ENCODE measurements at regions not wholly inside any gene's neighbourhood (a gene's known extent, or its start where the extent isn't known, plus 50 kb on each side); places are given as distances from the start of the nearest gene placed in this dataset.

DNA sequence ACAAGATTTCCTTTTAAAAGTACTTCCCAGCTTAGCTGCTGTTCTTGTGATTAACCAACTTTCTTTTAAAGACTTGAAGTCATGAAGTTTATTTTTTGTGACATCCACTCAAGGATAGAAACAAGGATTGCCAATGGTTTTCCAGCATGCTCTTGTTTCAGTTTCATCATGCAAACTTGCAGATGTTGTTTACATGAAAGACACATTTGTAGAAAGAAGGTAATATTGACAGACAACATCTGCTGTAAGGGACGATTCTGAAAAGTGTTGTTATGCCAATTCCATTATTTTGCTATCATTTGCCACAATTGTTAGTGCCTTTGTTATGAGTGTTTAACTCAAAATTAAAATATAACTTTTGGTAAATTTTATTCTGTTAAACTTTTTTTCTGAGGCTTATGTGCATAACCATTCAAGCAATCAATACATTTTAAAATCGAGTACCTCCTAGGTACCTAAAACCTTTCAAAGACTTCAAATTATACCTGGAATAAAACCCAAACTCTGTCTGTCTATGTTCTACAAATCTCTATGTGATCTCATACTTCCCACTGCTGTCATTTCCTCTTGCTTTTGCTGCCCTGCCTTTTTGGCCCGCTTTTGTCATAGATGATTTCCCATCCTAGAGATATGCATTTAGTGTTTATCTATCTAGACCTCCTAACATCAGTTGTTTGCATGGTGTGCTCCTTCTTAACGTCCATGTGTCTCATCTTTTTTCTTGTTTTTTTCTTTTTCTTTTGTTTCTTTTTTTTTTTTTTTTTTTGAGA lies 630.4 kb downstream of the NR2F2 start:
- H3K79me2 ChIP-seq (ENCODE audit: insufficient read depth, low read depth, low read length) = no peaks in the 10 kb centered on the region
- no peaks in the 10 kb centered on the region for H3K9me3 ChIP-seq (ENCODE audit: low read length)
- ChIA-PET POLR2A (interaction anchor here (0.5 kb wide), 1 partner anchor 9 kb away, joined by 3 read pairs; no protein-coding TSS in a partner anchor), CTCF (ENCODE audit: unreplicated experiment) (no interaction called here)
- no TSS peak for BruUV-seq (replicated peaks)
- H3K27ac ChIP-seq (ENCODE audit: low read depth, low read length, poor library complexity, severe bottlenecking) = no peak overlapping the region
- no peaks in the 10 kb centered on the region for H3K9me2 ChIP-seq (ENCODE audit: insufficient read depth, low read length)
- H3K4me3 ChIP-seq (ENCODE audit: low read depth, low read length, poor library complexity, severe bottlenecking) = no peak overlapping the region
- no peaks in the 10 kb centered on the region for H3K4me1 ChIP-seq (ENCODE audit: insufficient read depth, low read length, poor library complexity, severe bottlenecking)
- no peak for TF ChIP-seq EZH2phosphoT487 (IDR thresholded peaks at IDR 0.05; ENCODE audit: borderline replicate concordance, low read depth, low read length)
- TF ChIP-seq, protein P1, sequence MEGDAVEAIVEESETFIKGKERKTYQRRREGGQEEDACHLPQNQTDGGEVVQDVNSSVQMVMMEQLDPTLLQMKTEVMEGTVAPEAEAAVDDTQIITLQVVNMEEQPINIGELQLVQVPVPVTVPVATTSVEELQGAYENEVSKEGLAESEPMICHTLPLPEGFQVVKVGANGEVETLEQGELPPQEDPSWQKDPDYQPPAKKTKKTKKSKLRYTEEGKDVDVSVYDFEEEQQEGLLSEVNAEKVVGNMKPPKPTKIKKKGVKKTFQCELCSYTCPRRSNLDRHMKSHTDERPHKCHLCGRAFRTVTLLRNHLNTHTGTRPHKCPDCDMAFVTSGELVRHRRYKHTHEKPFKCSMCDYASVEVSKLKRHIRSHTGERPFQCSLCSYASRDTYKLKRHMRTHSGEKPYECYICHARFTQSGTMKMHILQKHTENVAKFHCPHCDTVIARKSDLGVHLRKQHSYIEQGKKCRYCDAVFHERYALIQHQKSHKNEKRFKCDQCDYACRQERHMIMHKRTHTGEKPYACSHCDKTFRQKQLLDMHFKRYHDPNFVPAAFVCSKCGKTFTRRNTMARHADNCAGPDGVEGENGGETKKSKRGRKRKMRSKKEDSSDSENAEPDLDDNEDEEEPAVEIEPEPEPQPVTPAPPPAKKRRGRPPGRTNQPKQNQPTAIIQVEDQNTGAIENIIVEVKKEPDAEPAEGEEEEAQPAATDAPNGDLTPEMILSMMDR (conservative IDR thresholded peaks at IDR 0.05; ENCODE audit: low read length) = no peak
- DNase-seq (ENCODE audit: low spot score) = no peak
- H2AFZ ChIP-seq (ENCODE audit: low read length) = no peak overlapping the region
- no peak overlapping the region for H3K4me2 ChIP-seq (ENCODE audit: low read length)
- intact Hi-C loops (cut with micrococcal nuclease; ENCODE audit: unreplicated experiment) = no loop called here
- H3K36me3 ChIP-seq (ENCODE audit: insufficient read depth, low read length) = no peaks in the 10 kb centered on the region
- no peaks in the 10 kb centered on the region for H4K20me1 ChIP-seq (ENCODE audit: insufficient read depth, low read length)

DNA sequence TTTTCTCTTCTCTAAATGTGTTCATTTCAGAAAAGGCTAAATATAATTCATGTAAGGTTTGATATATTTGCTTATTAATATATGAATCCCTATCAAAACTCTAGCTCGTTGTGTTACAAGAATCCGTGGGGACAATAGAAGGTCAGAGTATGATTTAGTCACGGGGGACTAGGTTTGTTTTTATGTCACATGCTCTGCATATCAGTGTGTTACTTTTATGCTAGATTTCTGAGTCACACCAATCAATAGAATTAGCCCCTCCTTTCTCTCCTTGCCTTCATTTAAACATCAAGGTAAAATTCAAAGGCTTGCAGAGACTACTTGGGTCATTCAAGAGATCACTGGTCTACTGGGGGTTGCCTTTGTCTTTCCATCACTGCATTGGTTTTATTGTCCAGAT lies 636.1 kb downstream of the NR2F2 start:
- H2AFZ ChIP-seq (ENCODE audit: low read length) = no peak overlapping the region
- no peaks in the 10 kb centered on the region for H3K36me3 ChIP-seq (ENCODE audit: insufficient read depth, low read length)
- no peak overlapping the region for H3K4me3 ChIP-seq (ENCODE audit: low read depth, low read length, poor library complexity, severe bottlenecking)
- no TSS peak for BruUV-seq (replicated peaks)
- H3K9me2 ChIP-seq (ENCODE audit: insufficient read depth, low read length) = no peaks in the 10 kb centered on the region
- H3K9me3 ChIP-seq (ENCODE audit: low read length) = no peaks in the 10 kb centered on the region
- ChIA-PET POLR2A (no interaction called here), CTCF (ENCODE audit: unreplicated experiment) (no interaction called here)
- H3K4me2 ChIP-seq (ENCODE audit: low read length) = no peak overlapping the region
- no peaks in the 10 kb centered on the region for H4K20me1 ChIP-seq (ENCODE audit: insufficient read depth, low read length)
- no peak for TF ChIP-seq EZH2phosphoT487 (IDR thresholded peaks at IDR 0.05; ENCODE audit: borderline replicate concordance, low read depth, low read length)
- TF ChIP-seq, protein P1 (conservative IDR thresholded peaks at IDR 0.05; ENCODE audit: low read length) = no peak
- H3K27ac ChIP-seq (ENCODE audit: low read depth, low read length, poor library complexity, severe bottlenecking) = no peak overlapping the region
- intact Hi-C loops (cut with micrococcal nuclease; ENCODE audit: unreplicated experiment) = no loop called here
- no peaks in the 10 kb centered on the region for H3K79me2 ChIP-seq (ENCODE audit: insufficient read depth, low read depth, low read length)
- DNase-seq (ENCODE audit: low spot score) = no peak
- H3K4me1 ChIP-seq (ENCODE audit: insufficient read depth, low read length, poor library complexity, severe bottlenecking) = no peaks in the 10 kb centered on the region
